ENCODE measurements at regions not wholly inside any gene's neighbourhood (a gene's known extent, or its start where the extent isn't known, plus 50 kb on each side); places are given as distances from the start of the nearest gene placed in this dataset.

GRCh38 chr3:177746337-177746933 is 549.2 kb upstream of the TBL1XR1 start:
- intact Hi-C loops (cut with DNase I; ENCODE audit: low total_unique reads) (loop anchor here (10.0 kb wide), 1 partner anchor 578 kb away; no protein-coding TSS in a partner anchor), in situ Hi-C loops (cut with MboI; ENCODE audit: low sequenced_read_pairs in 4 of 4) (no loop called here)
- Histone ChIP-seq H3K4me1 (peaks cover 15 to 22% of the 10 kb centered on the region in 2 donors), H3K9me3 (no peaks in the 10 kb centered on the region), H3K36me3 (no peaks in the 10 kb centered on the region), H3K27ac (peak overlapping the region in 1 of 4 donors; percentile 21), H3K27me3 (no peaks in the 10 kb centered on the region), H3K4me3 (no peak overlapping the region)
- TF ChIP-seq CTCF (IDR thresholded peaks at IDR 0.05 in 4 of 5, conservative IDR thresholded peaks at IDR 0.05 in 1 of 5): no peak
- no peak for TF ChIP-seq POLR2A (IDR thresholded peaks at IDR 0.05)
- ATAC-seq: peak; percentile 61 to 81
- DNase-seq: no peak

GRCh38 chr3:177749836-177750235 is 552.6 kb upstream of the TBL1XR1 start:
- intact Hi-C loops (cut with DNase I; ENCODE audit: low total_unique reads) (loop anchor here (10.0 kb wide), 1 partner anchor 575 kb away; no protein-coding TSS in a partner anchor), in situ Hi-C loops (cut with MboI; ENCODE audit: low sequenced_read_pairs in 4 of 4) (no loop called here)
- Histone ChIP-seq H3K36me3 (no peaks in the 10 kb centered on the region), H3K27ac (no peak overlapping the region), H3K9me3 (no peaks in the 10 kb centered on the region), H3K4me3 (no peak overlapping the region), H3K27me3 (no peaks in the 10 kb centered on the region), H3K4me1 (peaks cover 45 to 51% of the 10 kb centered on the region in 2 donors)
- DNase-seq (no peak), ATAC-seq (no peak)
- TF ChIP-seq CTCF (IDR thresholded peaks at IDR 0.05 in 4 of 5, conservative IDR thresholded peaks at IDR 0.05 in 1 of 5) (no peak), POLR2A (IDR thresholded peaks at IDR 0.05) (no peak)

DNA sequence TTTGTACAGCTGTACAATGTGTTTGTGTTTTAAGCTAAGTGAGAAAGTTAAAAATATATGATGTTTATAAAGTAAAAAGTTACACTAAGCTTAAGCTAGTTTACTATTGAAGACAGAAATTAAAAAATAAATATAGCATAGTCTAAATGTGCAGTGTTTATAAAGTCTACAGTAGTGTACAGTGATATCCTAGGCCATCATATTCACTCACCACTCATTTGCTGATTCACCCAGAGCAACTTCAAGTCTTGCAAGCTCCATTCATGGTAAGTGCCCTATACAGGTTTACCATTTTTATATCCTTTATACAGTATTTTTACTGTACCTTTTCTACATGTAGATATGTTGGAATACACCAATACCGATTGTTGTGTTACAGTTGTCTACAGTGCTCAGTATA is 553.2 kb upstream of the TBL1XR1 start:
- no peaks in the 10 kb centered on the region for H3K9me3 ChIP-seq
- no peak overlapping the region for H3K27ac ChIP-seq
- peaks cover 45 to 51% of the 10 kb centered on the region in 2 donors for H3K4me1 ChIP-seq
- intact Hi-C loops (cut with DNase I; ENCODE audit: low total_unique reads) (no loop called here), in situ Hi-C loops (cut with MboI; ENCODE audit: low sequenced_read_pairs in 4 of 4) (no loop called here)
- no peak overlapping the region for H3K4me3 ChIP-seq
- TF ChIP-seq CTCF (IDR thresholded peaks at IDR 0.05 in 4 of 5, conservative IDR thresholded peaks at IDR 0.05 in 1 of 5) (no peak), POLR2A (IDR thresholded peaks at IDR 0.05) (no peak)
- H3K36me3 ChIP-seq: no peaks in the 10 kb centered on the region
- H3K27me3 ChIP-seq: no peaks in the 10 kb centered on the region
- ATAC-seq (no peak), DNase-seq (no peak)

DNA sequence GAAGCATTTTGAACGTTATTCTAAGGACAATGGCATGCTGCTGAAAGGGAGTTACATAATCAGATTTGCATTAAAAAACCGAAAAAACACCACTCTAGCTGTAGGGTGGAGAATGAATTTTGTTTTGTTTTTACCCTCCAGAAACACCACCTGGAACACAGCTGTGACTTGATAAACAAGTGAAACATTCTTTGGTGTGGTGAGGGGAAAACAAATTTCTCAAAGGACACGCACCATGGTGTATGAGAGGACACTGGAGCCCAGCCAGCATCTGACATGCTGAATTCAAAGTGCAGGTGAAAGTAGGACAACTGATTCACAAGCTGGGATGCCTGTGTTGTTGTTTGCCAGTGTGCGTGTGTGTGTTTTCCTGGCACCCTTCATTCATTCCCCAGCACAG is 554.5 kb upstream of the TBL1XR1 start:
- in situ Hi-C loops (cut with MboI; ENCODE audit: low sequenced_read_pairs in 4 of 4): no loop called here
- no peak overlapping the region for H3K27ac ChIP-seq
- no peaks in the 10 kb centered on the region for H3K36me3 ChIP-seq
- H3K9me3 ChIP-seq: no peaks in the 10 kb centered on the region
- H3K27me3 ChIP-seq: no peaks in the 10 kb centered on the region
- H3K4me1 ChIP-seq: peaks cover 38 to 43% of the 10 kb centered on the region in 2 donors
- intact Hi-C loops (cut with DNase I; ENCODE audit: low total_unique reads): no loop called here
- no peak overlapping the region for H3K4me3 ChIP-seq
- TF ChIP-seq CTCF (IDR thresholded peaks at IDR 0.05 in 4 of 5, conservative IDR thresholded peaks at IDR 0.05 in 1 of 5) (no peak), POLR2A (IDR thresholded peaks at IDR 0.05) (no peak)
- DNase-seq (no peak), ATAC-seq (peak in 1 of 2 donors; percentile 79)

- no peak for TF ChIP-seq POLR2A (IDR thresholded peaks at IDR 0.05)
- in situ Hi-C loops (cut with MboI; ENCODE audit: low sequenced_read_pairs in 4 of 4): no loop called here
- intact Hi-C loops (cut with DNase I; ENCODE audit: low total_unique reads): no loop called here
- Histone ChIP-seq H3K4me3 (no peak overlapping the region), H3K27ac (no peak overlapping the region), H3K36me3 (no peaks in the 10 kb centered on the region), H3K9me3 (no peaks in the 10 kb centered on the region), H3K4me1 (peaks cover 30 to 34% of the 10 kb centered on the region in 2 donors), H3K27me3 (no peaks in the 10 kb centered on the region)
- no peak for DNase-seq
- ATAC-seq: no peak
Measured at GRCh38 chr3:177752831-177753230, 555.5 kb upstream of the TBL1XR1 start.
